ENCODE measurements at regions not wholly inside any gene's neighbourhood (a gene's known extent, or its start where the extent isn't known, plus 50 kb on each side); places are given as distances from the start of the nearest gene placed in this dataset.

DNA sequence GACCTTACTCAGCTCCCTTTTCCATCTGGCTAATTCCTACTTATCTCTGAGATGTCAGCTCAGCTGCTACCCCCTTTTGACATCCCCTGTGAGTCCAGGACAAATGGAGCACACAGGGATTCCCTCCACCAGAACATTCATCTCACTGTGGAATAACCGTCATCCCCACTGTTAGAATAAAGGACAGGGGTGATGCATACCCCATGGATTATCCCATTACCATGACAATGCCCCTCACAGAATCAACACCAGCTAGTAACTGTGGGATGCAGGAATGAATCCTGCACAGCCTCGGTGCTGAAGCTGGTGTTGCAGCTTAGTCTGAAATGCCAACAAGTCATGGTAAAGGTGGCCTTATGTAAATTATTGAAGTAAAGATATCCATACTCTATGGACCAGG is 624.8 kb upstream of the RAB6C start:
- H3K9me3 ChIP-seq, result no peaks in the 10 kb centered on the region
- H3K27ac ChIP-seq, result no peak overlapping the region
- no peaks in the 10 kb centered on the region for H3K27me3 ChIP-seq
- TF ChIP-seq, protein P1, sequence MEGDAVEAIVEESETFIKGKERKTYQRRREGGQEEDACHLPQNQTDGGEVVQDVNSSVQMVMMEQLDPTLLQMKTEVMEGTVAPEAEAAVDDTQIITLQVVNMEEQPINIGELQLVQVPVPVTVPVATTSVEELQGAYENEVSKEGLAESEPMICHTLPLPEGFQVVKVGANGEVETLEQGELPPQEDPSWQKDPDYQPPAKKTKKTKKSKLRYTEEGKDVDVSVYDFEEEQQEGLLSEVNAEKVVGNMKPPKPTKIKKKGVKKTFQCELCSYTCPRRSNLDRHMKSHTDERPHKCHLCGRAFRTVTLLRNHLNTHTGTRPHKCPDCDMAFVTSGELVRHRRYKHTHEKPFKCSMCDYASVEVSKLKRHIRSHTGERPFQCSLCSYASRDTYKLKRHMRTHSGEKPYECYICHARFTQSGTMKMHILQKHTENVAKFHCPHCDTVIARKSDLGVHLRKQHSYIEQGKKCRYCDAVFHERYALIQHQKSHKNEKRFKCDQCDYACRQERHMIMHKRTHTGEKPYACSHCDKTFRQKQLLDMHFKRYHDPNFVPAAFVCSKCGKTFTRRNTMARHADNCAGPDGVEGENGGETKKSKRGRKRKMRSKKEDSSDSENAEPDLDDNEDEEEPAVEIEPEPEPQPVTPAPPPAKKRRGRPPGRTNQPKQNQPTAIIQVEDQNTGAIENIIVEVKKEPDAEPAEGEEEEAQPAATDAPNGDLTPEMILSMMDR (IDR thresholded peaks at IDR 0.05), result no peak
- H3K4me3 ChIP-seq, result no peak overlapping the region
- ATAC-seq, result no peak
- H3K4me1 ChIP-seq, result no peaks in the 10 kb centered on the region
- no peaks in the 10 kb centered on the region for H3K36me3 ChIP-seq
- intact Hi-C loops (cut with DNase I), result no loop called here
- DNase-seq, result no peak

DNA sequence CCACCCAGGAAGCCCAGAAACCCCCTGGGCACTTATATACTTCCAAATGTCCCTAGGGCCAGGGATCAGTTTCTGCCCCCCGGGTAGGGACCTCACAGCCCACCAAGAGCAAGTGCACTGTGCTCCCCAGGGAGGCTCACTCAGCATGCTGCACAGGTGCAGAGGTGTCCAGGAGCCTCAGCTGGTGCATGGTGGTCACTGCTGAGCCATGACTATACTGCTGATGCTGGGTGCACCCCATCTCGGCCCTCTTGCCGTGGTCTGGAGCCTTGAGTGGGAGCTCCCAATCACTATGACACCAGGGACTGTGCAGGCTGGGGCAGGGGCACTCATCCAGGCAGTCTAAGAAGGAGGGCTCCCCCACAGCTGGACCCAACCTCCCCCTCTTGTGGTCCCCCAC is 617.8 kb upstream of the RAB6C start:
- DNase-seq (no peak), ATAC-seq (no peak)
- Histone ChIP-seq H3K36me3 (no peaks in the 10 kb centered on the region), H3K4me3 (no peak overlapping the region), H3K4me1 (no peaks in the 10 kb centered on the region), H3K27me3 (no peaks in the 10 kb centered on the region), H3K27ac (no peak overlapping the region), H3K9me3 (no peaks in the 10 kb centered on the region)
- TF ChIP-seq, protein P1 (IDR thresholded peaks at IDR 0.05), result no peak
- intact Hi-C loops (cut with DNase I), result no loop called here

- Histone ChIP-seq H3K4me3 (no peak overlapping the region), H3K27ac (no peak overlapping the region), H3K27me3 (no peaks in the 10 kb centered on the region), H3K9me3 (no peaks in the 10 kb centered on the region), H3K36me3 (no peaks in the 10 kb centered on the region), H3K4me1 (no peaks in the 10 kb centered on the region)
- ATAC-seq (no peak), DNase-seq (no peak)
- intact Hi-C loops (cut with DNase I), result no loop called here
- TF ChIP-seq, protein P1 (IDR thresholded peaks at IDR 0.05), result no peak
Observed at GRCh38 chr2:129366263-129366662, 613.2 kb upstream of the RAB6C start.

GRCh38 chr2:129367107-129367506 is 612.4 kb upstream of the RAB6C start:
- intact Hi-C loops (cut with DNase I), result no loop called here

GRCh38 chr2:129369437-129369836 is 610.0 kb upstream of the RAB6C start:
- Histone ChIP-seq H3K27me3 (no peaks in the 10 kb centered on the region), H3K4me3 (no peak overlapping the region), H3K9me3 (no peaks in the 10 kb centered on the region), H3K36me3 (no peaks in the 10 kb centered on the region), H3K27ac (no peak overlapping the region), H3K4me1 (no peaks in the 10 kb centered on the region)
- TF ChIP-seq, protein P1 (IDR thresholded peaks at IDR 0.05), result no peak
- ATAC-seq (no peak), DNase-seq (no peak)
- intact Hi-C loops (cut with DNase I), result no loop called here

More at GRCh38 chr2:129367107-129367506, 612.4 kb upstream of the RAB6C start:
- Histone ChIP-seq H3K4me3 (no peak overlapping the region), H3K36me3 (no peaks in the 10 kb centered on the region), H3K9me3 (no peaks in the 10 kb centered on the region), H3K4me1 (no peaks in the 10 kb centered on the region), H3K27me3 (no peaks in the 10 kb centered on the region), H3K27ac (no peak overlapping the region)
- TF ChIP-seq, protein P1 (IDR thresholded peaks at IDR 0.05), result no peak
- ATAC-seq (no peak), DNase-seq (no peak)
